ENCODE measurements at regions not wholly inside any gene's neighbourhood (a gene's known extent, or its start where the extent isn't known, plus 50 kb on each side); places are given as distances from the start of the nearest gene placed in this dataset.

GRCh38 chr7:13032084-13032483 lies 344.7 kb downstream of the ARL4A start (continued):
- no peak for TF ChIP-seq ZBTB4 (CRISPR knock-in tag; IDR thresholded peaks at IDR 0.05)
- TF ChIP-seq NKRF (conservative IDR thresholded peaks at IDR 0.05), result no peak
- no peak for TF ChIP-seq E2F8 (IDR thresholded peaks at IDR 0.05; ENCODE audit: low read depth, partially characterized antibody)
- TF ChIP-seq CEBPB (IDR thresholded peaks at IDR 0.05; ENCODE audit: borderline replicate concordance in 1 of 2, low read depth in 2 of 2, low read length in 2 of 2), result no peak
- TF ChIP-seq PAX8 (IDR thresholded peaks at IDR 0.05), result no peak
- no peak for TF ChIP-seq CREM (IDR thresholded peaks at IDR 0.05; ENCODE audit: low read depth)
- TF ChIP-seq RUNX3 (IDR thresholded peaks at IDR 0.05; ENCODE audit: low read length), result no peak
- TF ChIP-seq SPI1 (IDR thresholded peaks at IDR 0.05; ENCODE audit: borderline replicate concordance, insufficient read depth, low read depth, low read length), result no peak
- no peak for TF ChIP-seq ZZZ3 (IDR thresholded peaks at IDR 0.05; ENCODE audit: control insufficient read depth, insufficient read length, low read depth)

Measured in GM12878 (cell line).